RWPE2 (cell line): ENCODE measurements at regions not wholly inside any gene's neighbourhood (a gene's known extent, or its start where the extent isn't known, plus 50 kb on each side); places are given as distances from the start of the nearest gene placed in this dataset.

Source experiments
- ATAC-seq: fragments of 200-7000 bp; cut with Tn5 transposase; 3 replicates; pipeline ENCODE4 v1.9.1; 2021; ENCODE audit warnings: low read depth
- DNase-seq: peaks from one replicate; pipeline ENCODE4 v3.0.0-alpha.2; 2020; ENCODE audit warnings: low spot score
- H3K27ac ChIP-seq: fragments of 450-650 bp; 2 replicates; pipeline ENCODE4 v1.5.1; 2017; ENCODE audit warnings: mild to moderate bottlenecking; ENCODE audit not compliant: poor library complexity, severe bottlenecking
- H3K27me3 ChIP-seq: fragments of 250-450 bp; sonication (Bioruptor Pico); 2 replicates; pipeline ENCODE4 v1.5.1; 2021; ENCODE audit warnings: mild to moderate bottlenecking, moderate library complexity; ENCODE audit not compliant: insufficient read depth, poor library complexity, severe bottlenecking
- H3K36me3 ChIP-seq: fragments of 250-450 bp; sonication (Bioruptor Pico); 2 replicates; pipeline ENCODE4 v1.5.1; 2020; ENCODE audit warnings: low read depth, mild to moderate bottlenecking, moderate library complexity
- H3K4me1 ChIP-seq: fragments of 250-450 bp; sonication (Bioruptor Pico); 2 replicates; pipeline ENCODE4 v1.5.1; 2021; ENCODE audit warnings: mild to moderate bottlenecking, moderate library complexity; ENCODE audit not compliant: insufficient read depth, poor library complexity, severe bottlenecking
- H3K4me3 ChIP-seq: fragments of 250-450 bp; sonication (Bioruptor Pico); 2 replicates; pipeline ENCODE4 v1.5.1; 2021; ENCODE audit warnings: mild to moderate bottlenecking, moderate library complexity; ENCODE audit not compliant: severe bottlenecking
- H3K9me3 ChIP-seq: fragments of 250-450 bp; sonication (Bioruptor Pico); 2 replicates; pipeline ENCODE4 v1.5.1; 2021; ENCODE audit warnings: mild to moderate bottlenecking, moderate library complexity; ENCODE audit not compliant: severe bottlenecking
- TF ChIP-seq, protein P1 (sequence below): fragments of 450-650 bp; IDR thresholded peaks from one replicate; pipeline ENCODE4 v1.5.1; 2017; ENCODE audit warnings: mild to moderate bottlenecking, moderate library complexity; ENCODE audit not compliant: poor library complexity, severe bottlenecking

DNA sequence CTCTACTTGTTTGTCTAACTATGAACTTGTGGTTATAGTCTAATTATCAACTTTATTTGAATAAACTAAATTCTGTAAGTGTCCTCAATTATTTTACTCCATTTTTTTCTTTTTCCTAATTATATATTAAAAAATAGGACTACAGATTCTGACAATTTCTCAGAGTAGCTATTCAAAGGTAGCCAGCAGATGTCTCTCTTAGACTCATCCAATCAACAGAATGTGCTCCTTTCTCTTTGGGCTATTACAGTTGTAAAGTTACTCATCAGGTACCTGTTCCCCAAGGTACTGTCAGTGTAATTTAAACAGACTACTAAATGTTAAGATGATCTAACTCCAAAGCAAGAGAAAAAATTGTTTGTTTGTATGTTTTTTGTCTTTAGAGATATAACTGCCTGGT, 248.6 kb downstream of the PCDH18 start:
- H3K36me3 ChIP-seq = no peaks in the 10 kb centered on the region
- no peak overlapping the region for H3K27ac ChIP-seq
- H3K4me1 ChIP-seq = no peaks in the 10 kb centered on the region
- no peak overlapping the region for H3K4me3 ChIP-seq
- ATAC-seq = peak; percentile 64; the same call in 2 of the 3 replicates
- TF ChIP-seq, protein P1, sequence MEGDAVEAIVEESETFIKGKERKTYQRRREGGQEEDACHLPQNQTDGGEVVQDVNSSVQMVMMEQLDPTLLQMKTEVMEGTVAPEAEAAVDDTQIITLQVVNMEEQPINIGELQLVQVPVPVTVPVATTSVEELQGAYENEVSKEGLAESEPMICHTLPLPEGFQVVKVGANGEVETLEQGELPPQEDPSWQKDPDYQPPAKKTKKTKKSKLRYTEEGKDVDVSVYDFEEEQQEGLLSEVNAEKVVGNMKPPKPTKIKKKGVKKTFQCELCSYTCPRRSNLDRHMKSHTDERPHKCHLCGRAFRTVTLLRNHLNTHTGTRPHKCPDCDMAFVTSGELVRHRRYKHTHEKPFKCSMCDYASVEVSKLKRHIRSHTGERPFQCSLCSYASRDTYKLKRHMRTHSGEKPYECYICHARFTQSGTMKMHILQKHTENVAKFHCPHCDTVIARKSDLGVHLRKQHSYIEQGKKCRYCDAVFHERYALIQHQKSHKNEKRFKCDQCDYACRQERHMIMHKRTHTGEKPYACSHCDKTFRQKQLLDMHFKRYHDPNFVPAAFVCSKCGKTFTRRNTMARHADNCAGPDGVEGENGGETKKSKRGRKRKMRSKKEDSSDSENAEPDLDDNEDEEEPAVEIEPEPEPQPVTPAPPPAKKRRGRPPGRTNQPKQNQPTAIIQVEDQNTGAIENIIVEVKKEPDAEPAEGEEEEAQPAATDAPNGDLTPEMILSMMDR = peak; percentile 68
- H3K27me3 ChIP-seq = no peaks in the 10 kb centered on the region
- no peak for DNase-seq
- no peaks in the 10 kb centered on the region for H3K9me3 ChIP-seq

DNA sequence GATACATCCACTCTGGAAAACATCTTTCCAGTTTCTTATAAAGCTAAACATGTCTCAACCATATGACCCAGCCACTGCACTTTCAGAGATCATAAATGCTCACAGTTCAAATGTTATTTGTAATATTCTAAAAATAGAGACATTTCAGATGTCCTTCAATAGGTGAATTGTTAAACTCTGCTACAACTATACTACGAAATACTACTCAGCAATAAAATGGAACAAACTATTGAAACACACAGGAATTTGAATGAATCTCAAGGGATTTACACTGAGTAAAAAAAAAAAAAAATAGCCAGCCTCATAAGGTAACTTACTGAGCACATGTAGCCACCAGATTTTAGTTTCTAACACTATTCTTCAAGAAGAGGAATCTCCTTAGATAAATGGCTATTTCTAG, 253.9 kb downstream of the PCDH18 start:
- Histone ChIP-seq H3K9me3 (no peaks in the 10 kb centered on the region), H3K4me1 (no peaks in the 10 kb centered on the region), H3K4me3 (no peak overlapping the region), H3K36me3 (no peaks in the 10 kb centered on the region), H3K27me3 (no peaks in the 10 kb centered on the region), H3K27ac (no peak overlapping the region)
- TF ChIP-seq, protein P1 = no peak
- ATAC-seq (no peak), DNase-seq (no peak)

DNA sequence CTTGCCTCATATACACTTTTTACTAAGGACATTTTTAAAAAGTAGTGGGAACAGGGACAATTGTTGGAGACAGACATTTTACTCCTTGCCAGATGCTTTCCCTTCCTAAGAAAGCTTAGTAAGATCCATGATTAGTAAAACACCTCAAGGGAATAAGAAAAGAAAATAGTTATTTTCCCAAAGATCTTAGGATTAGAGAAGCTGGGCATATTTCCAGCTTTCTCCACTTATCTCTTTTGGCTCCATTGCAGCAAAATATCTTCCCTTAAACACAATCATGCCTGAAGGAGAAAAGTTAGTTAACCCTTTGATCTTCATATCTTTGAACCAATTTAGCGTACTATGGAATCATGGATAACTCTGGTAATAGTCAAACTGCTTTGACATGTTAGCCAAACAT, 257.9 kb downstream of the PCDH18 start:
- H3K9me3 ChIP-seq = no peaks in the 10 kb centered on the region
- H3K4me1 ChIP-seq = no peaks in the 10 kb centered on the region
- ATAC-seq (no peak), DNase-seq (no peak)
- no peaks in the 10 kb centered on the region for H3K36me3 ChIP-seq
- TF ChIP-seq, protein P1 = no peak
- no peaks in the 10 kb centered on the region for H3K27me3 ChIP-seq
- H3K27ac ChIP-seq = no peak overlapping the region
- no peak overlapping the region for H3K4me3 ChIP-seq

DNA sequence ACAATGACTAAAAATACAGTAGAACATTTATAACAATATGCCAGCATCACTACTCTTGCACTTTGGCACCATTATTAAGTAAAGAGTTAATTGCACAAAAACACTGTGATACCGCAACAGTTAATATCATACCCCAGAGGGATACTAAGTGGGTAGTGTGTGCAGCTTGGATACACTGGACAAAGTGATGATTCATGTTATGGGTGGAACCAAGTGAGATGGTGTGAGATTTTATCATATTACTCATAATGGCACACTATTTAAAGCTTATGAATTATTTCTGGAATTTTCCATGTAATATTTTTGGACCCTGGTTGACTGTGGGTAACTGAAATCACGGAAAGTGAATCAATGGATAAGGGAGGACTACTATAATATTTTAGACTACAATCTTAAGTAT, 265.3 kb downstream of the PCDH18 start:
- Histone ChIP-seq H3K4me3 (no peak overlapping the region), H3K27me3 (no peaks in the 10 kb centered on the region), H3K4me1 (no peaks in the 10 kb centered on the region), H3K36me3 (no peaks in the 10 kb centered on the region), H3K27ac (no peak overlapping the region), H3K9me3 (no peaks in the 10 kb centered on the region)
- TF ChIP-seq, protein P1 = no peak
- DNase-seq = no peak
- ATAC-seq = peak; percentile 45; the same call in 1 of the 3 replicates

DNA sequence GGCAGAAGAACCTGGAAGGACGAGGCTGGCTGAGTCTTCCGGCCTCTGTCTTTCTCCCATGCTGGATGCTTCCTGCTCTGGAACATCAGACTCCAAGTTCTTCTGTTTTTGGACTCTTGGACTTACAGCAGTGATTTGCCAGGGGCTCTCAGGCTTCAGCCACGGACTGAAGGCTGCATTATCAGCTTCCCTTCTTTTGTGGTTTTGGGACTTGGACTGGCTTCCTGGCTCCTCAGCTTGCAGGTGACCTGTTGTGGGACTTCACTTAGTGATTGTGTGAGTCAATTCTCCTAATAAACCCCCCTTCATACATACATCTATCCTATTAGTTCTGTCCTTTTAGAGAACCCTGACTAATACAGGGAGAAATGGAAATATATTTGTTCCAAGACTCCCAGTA, 265.8 kb downstream of the PCDH18 start:
- TF ChIP-seq, protein P1 = no peak
- DNase-seq (no peak), ATAC-seq (no peak)
- Histone ChIP-seq H3K36me3 (no peaks in the 10 kb centered on the region), H3K4me1 (no peaks in the 10 kb centered on the region), H3K9me3 (no peaks in the 10 kb centered on the region), H3K27ac (no peak overlapping the region), H3K4me3 (no peak overlapping the region), H3K27me3 (no peaks in the 10 kb centered on the region)
